Mesothelial cell of epicardium (in vitro differentiated cells): ENCODE measurements at regions not wholly inside any gene's neighbourhood (a gene's known extent, or its start where the extent isn't known, plus 50 kb on each side); places are given as distances from the start of the nearest gene placed in this dataset.
A peak's percentile ranks its signal among the peaks of the same experiment; 100 is the strongest.
"Not testable (repeated sequence)": the region's sequence is repeated elsewhere in the genome, so short reads cannot be mapped to it uniquely, and the experiment has no call there.

Experiments used
- DNase-seq, 2 experiments: peaks; one replicate each; pipeline ENCODE4 v3.0.0; 2021; ENCODE audit warnings: low spot score in 2 of 2; ENCODE audit not compliant: unreplicated experiment in 2 of 2
- H3K27ac Mint-ChIP-seq: 2 replicates; pipeline ENCODE4 v1.8.0; 2021; ENCODE audit warnings: mixed read lengths
- H3K27me3 Mint-ChIP-seq: 2 replicates; pipeline ENCODE4 v1.8.0; 2021; ENCODE audit warnings: low read depth, mixed read lengths
- H3K36me3 Mint-ChIP-seq: 2 replicates; pipeline ENCODE4 v1.8.0; 2021; ENCODE audit warnings: mixed read lengths
- H3K4me1 Mint-ChIP-seq: 2 replicates; pipeline ENCODE4 v1.8.0; 2021; ENCODE audit warnings: mixed read lengths
- H3K4me3 Mint-ChIP-seq: 2 replicates; pipeline ENCODE4 v1.8.0; 2021; ENCODE audit warnings: mild to moderate bottlenecking, moderate library complexity, mixed read lengths
- H3K9me3 Mint-ChIP-seq: 2 replicates; pipeline ENCODE4 v1.8.0; 2021; ENCODE audit warnings: mixed read lengths
- CTCF ChIP-seq: fragments of 200-600 bp; sonication (generic); IDR thresholded peaks from one replicate; pipeline ENCODE4 v1.5.0; 2021; ENCODE audit warnings: antibody characterized with exemption; ENCODE audit not compliant: unreplicated experiment

GRCh38 chr6:74346936-74347535, 651.0 kb downstream of the CD109 start:
- no peaks in the 10 kb centered on the region for H3K36me3 Mint-ChIP-seq
- H3K9me3 Mint-ChIP-seq = no peaks in the 10 kb centered on the region
- no peak for DNase-seq
- H3K4me3 Mint-ChIP-seq = no peak overlapping the region
- no peak overlapping the region for H3K27ac Mint-ChIP-seq
- H3K4me1 Mint-ChIP-seq = no peaks in the 10 kb centered on the region
- no peak for TF ChIP-seq CTCF
- peaks cover 4% of the 10 kb centered on the region for H3K27me3 Mint-ChIP-seq

DNA sequence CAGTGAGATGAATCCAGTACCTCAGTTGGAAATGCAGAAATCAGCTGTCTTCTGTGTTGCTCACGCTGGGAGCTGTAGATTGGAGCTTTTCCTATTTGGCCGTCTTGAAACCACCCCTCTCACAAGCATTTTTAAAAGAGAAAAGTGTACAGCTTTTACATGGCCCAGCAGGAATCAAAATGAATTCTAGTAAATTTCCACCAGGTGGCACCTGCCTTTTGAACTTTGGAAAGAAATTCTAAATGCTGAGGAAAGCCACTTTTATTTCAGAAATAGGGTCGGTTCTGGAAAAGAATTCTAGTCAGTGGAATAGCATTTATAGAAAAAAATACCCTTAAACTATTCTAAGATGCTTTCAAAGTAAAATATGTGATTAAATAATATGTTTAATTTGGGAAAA, 647.8 kb downstream of the CD109 start:
- Mint-ChIP-seq H3K36me3 (no peaks in the 10 kb centered on the region), H3K4me3 (no peak overlapping the region), H3K4me1 (no peaks in the 10 kb centered on the region), H3K27ac (no peak overlapping the region), H3K9me3 (peaks cover 7% of the 10 kb centered on the region), H3K27me3 (peaks cover 13% of the 10 kb centered on the region)
- peak; percentile 41 for TF ChIP-seq CTCF
- no peak for DNase-seq

DNA sequence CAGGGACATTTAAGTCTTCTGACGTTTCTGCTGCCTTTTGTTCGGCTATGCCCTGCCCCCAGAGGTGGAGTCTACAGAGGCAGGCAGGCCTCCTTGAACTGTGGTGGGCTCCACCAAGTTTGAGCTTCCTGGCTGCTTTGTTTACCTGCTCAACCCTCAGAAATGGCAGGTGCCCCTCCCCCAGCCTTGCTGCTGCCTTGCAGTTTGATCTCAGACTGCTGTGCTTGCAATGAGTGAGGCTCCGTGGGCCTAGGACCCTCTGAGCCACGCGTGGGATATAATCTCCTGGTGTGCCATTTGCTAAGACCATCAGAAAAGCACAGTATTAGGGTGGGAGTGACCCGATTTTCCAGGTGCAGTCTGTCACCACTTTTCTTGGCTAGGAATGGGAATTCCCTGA, 647.3 kb downstream of the CD109 start:
- H3K4me3 Mint-ChIP-seq, H3K4me1 Mint-ChIP-seq, H3K36me3 Mint-ChIP-seq, H3K9me3 Mint-ChIP-seq, H3K27ac Mint-ChIP-seq, DNase-seq: not testable (repeated sequence)
- H3K27me3 Mint-ChIP-seq = peaks cover 13% of the 10 kb centered on the region

GRCh38 chr6:74334722-74335121, 638.7 kb downstream of the CD109 start:
- Mint-ChIP-seq H3K27ac (no peak overlapping the region), H3K36me3 (no peaks in the 10 kb centered on the region), H3K4me3 (no peak overlapping the region), H3K4me1 (peaks cover 2% of the 10 kb centered on the region), H3K9me3 (peaks cover 8% of the 10 kb centered on the region), H3K27me3 (no peaks in the 10 kb centered on the region)
- DNase-seq = no peak
- no peak for TF ChIP-seq CTCF

- no peak for TF ChIP-seq CTCF
- no peaks in the 10 kb centered on the region for H3K9me3 Mint-ChIP-seq
- peaks cover 2% of the 10 kb centered on the region for H3K4me1 Mint-ChIP-seq
- peaks cover 2% of the 10 kb centered on the region for H3K27me3 Mint-ChIP-seq
- H3K4me3 Mint-ChIP-seq = no peak overlapping the region
- no peak overlapping the region for H3K27ac Mint-ChIP-seq
- no peak for DNase-seq
- H3K36me3 Mint-ChIP-seq = no peaks in the 10 kb centered on the region
Observed at GRCh38 chr6:74333406-74333805, 637.4 kb downstream of the CD109 start.

GRCh38 chr6:74320715-74321114, 624.7 kb downstream of the CD109 start:
- H3K4me3 Mint-ChIP-seq = no peak overlapping the region
- no peaks in the 10 kb centered on the region for H3K36me3 Mint-ChIP-seq
- no peaks in the 10 kb centered on the region for H3K27me3 Mint-ChIP-seq
- DNase-seq = no peak
- peaks cover 10% of the 10 kb centered on the region for H3K9me3 Mint-ChIP-seq
- no peak overlapping the region for H3K27ac Mint-ChIP-seq
- H3K4me1 Mint-ChIP-seq = peaks cover 3% of the 10 kb centered on the region
- no peak for TF ChIP-seq CTCF
